Umbilical cord (tissue), 1 donor: ENCODE measurements at regions not wholly inside any gene's neighbourhood (a gene's known extent, or its start where the extent isn't known, plus 50 kb on each side); places are given as distances from the start of the nearest gene placed in this dataset.
A peak's percentile ranks its signal among the peaks of the same experiment; 100 is the strongest.
"Not testable (repeated sequence)": the region's sequence is repeated elsewhere in the genome, so short reads cannot be mapped to it uniquely, and the experiment has no call there.

ENCODE experiments used
- DNase-seq: peaks from one replicate; pipeline ENCODE4 v3.0.0-alpha.2; 2015; ENCODE audit warnings: low spot score

DNA sequence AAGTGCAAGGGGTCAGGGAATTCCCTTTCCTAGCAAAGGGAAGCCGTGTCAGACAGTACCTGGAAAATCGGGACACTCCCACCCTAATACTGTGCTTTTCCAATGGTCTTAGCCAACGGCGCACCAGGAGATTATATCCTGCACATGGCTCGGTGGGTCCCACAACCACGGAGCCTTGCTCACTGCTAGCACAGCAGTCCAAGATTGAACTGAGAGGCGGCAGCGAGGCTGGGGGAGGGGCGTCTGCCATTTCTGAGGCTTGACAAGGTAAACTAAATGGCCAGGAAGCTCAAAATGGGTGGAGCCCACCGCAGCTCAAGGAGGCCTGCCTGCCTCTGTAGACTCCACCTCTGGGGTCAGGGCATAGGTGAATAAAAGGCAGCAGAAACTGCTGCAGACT is 76.5 kb upstream of the LINC00632 start:
- not testable (repeated sequence) for DNase-seq

DNA sequence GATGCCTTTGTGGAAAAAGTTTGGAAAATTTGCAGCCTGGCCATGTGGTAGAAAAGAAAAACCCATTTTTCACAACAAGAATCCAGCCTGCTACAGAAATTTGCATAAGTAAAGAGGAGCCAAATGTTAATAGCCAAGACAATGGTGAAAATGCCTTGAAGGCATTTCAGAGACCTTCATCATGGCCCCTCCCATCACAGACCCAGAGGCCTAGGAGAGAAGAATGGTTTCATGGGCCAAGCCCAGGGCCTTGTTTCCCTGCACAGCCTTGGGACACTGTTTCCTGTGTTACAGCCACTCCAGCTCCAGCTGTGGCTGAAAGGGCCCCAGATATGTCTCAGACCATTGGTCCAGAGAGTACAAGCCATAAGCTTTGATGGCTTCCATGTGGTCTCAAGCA is 101.4 kb upstream of the LINC00632 start:
- DNase-seq, result no peak

DNA sequence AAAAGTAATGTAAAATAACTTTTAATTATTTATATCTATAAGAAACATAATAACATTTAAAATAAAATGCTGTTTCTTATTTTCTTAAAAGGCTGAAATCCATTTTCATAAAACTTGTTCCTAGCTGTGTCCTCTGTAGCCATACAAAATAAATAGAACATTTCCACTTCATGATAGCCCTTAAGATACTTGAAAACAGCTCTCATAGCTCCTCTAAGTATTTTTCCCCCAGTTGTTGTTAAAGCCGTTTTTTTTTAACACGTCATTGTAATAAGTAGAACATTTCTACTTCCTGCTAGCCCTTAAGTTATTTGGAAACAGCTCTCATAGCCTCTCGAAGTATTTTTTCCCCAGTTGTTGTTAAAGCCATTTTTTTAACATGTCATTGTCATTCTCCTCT is 97.3 kb upstream of the SOX3 start:
- DNase-seq, result no peak

GRCh38 chrX:140599851-140600250 is 95.0 kb upstream of the SOX3 start:
- no peak for DNase-seq

DNA sequence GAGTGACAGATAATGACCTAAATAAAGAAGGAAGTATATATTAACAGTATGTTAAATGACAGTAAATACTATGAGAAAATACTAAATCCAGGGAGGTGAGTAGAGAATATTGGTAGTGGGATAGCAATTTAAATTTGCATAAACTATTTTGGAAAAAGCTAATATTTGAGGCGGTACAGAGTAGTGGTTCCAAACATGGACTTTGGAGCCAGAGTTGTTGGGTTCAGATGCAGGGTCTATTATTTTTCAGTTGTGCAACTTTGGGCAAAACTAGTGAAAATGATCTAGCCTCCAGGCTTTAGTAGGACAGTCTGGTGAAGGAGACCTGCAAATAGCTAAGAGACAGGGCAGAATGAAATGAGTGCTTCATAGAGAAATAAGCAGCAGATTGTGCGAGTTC is 84.8 kb upstream of the SOX3 start:
- DNase-seq, result no peak

- DNase-seq, result no peak
Observed at GRCh38 chrX:140586951-140587350, 82.1 kb upstream of the SOX3 start.

DNA sequence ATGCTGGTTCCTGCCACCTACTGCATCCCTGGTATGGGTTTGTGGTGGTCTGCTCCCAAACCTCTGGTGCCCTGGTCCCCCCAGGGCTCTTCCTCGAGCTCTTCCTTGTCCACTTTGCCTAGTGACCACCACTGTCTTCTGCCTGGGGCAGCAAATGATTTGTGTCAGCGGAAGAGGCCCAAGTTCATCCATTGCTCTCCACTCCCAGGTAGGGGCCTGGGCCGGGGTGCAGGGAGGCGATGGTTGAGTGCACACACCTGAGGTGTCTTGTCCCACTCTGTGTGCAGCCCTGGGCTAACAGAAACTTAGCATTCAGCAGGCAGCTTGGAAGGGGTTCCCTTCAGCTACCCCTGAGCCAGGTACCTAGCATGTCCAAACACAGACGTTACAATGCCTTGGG is 75.6 kb upstream of the SOX3 start:
- DNase-seq, result no peak

DNA sequence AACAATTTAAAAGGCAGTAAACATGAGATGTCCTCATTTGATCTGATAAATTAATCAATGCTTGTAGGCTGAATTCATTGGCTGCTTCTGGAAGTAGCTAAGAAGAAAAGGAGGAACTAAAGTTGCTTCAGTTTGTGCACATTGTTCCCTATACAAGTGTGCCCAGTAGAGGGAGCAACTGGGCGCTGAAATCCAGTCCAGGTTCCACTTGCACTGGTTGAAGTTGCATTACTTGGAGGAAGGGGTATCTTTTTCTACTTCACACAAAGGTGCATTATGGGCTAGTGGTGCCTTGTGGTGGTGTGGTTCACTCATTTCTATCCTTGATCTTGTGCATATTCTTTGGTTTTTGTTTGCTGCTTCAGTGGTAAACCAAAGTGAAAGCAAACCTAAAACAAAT is 67.9 kb upstream of the SOX3 start:
- DNase-seq, result peak; percentile 22

GRCh38 chrX:140563893-140564292 is 59.0 kb upstream of the SOX3 start:
- no peak for DNase-seq
